GM12878 (cell line): ENCODE measurements at regions not wholly inside any gene's neighbourhood (a gene's known extent, or its start where the extent isn't known, plus 50 kb on each side); places are given as distances from the start of the nearest gene placed in this dataset.

Source experiments
- ATF2 ChIP-seq: IDR thresholded peaks from 2 replicates; pipeline ENCODE4 v1.6.1; 2012; ENCODE audit warnings: low read length, inconsistent platforms
- BHLHE40 ChIP-seq, 2 experiments: fragments of 450-650 bp in 1 of 2; IDR thresholded peaks; 2 replicates each; pipeline ENCODE4 v1.6.1; 2011 to 2017; ENCODE audit warnings: low read depth in 2 of 2, borderline replicate concordance in 1 of 2, improper control_type of control experiment in 1 of 2, low read length in 1 of 2, mild to moderate bottlenecking in 1 of 2
- CHD4 ChIP-seq: fragments of 200-600 bp; sonication (generic); IDR thresholded peaks from 2 replicates; pipeline ENCODE4 v1.6.1; 2016; ENCODE audit warnings: mild to moderate bottlenecking
- CTCF ChIP-seq, 3 experiments: IDR thresholded peaks in 2 of 3; conservative IDR thresholded peaks in 1 of 3; 2 replicates each; pipeline ENCODE4 v1.5.1; 2011; ENCODE audit warnings: low read depth in 3 of 3, low read length in 3 of 3, mild to moderate bottlenecking in 3 of 3, control low read depth in 2 of 3, moderate library complexity in 2 of 3, inconsistent platforms in 1 of 3, mixed read lengths in 1 of 3; ENCODE audit not compliant: control insufficient read depth in 2 of 3, insufficient read depth in 1 of 3; ENCODE audit errors: extremely low read depth in 1 of 3
- GABPA ChIP-seq: IDR thresholded peaks from 2 replicates; pipeline ENCODE4 v1.6.1; 2014; ENCODE audit warnings: antibody characterized with exemption, low read depth, mild to moderate bottlenecking, inconsistent platforms
- HDGF ChIP-seq: fragments of 450-650 bp; IDR thresholded peaks from 2 replicates; pipeline ENCODE4 v1.6.1; 2016; ENCODE audit warnings: antibody characterized with exemption
- MYC ChIP-seq: IDR thresholded peaks from 2 replicates; pipeline ENCODE4 v1.6.1; 2011; ENCODE audit warnings: mild to moderate bottlenecking, low read length, moderate library complexity, inconsistent platforms; ENCODE audit not compliant: insufficient read depth, insufficient replicate concordance, insufficient read length, severe bottlenecking
- NKRF ChIP-seq: fragments of 450-650 bp; conservative IDR thresholded peaks from 2 replicates; pipeline ENCODE4 v1.6.1; 2017; ENCODE audit warnings: mild to moderate bottlenecking, moderate library complexity
- POLR2AphosphoS5 ChIP-seq: IDR thresholded peaks from 2 replicates; pipeline ENCODE4 v1.6.1; 2011; ENCODE audit warnings: mild to moderate bottlenecking, low read length, inconsistent platforms
- RFX5 ChIP-seq: IDR thresholded peaks from 2 replicates; pipeline ENCODE4 v1.6.1; 2011; ENCODE audit warnings: low read depth, low read length, improper control_type of control experiment
- SRF ChIP-seq, 2 experiments: IDR thresholded peaks; 2 replicates each; pipeline ENCODE4 v1.6.1; 2011; ENCODE audit warnings: low read depth in 2 of 2, low read length in 2 of 2, mild to moderate bottlenecking in 1 of 2, moderate library complexity in 1 of 2
- YY1 ChIP-seq: IDR thresholded peaks from 2 replicates; pipeline ENCODE4 v1.6.1; 2011; ENCODE audit warnings: low read depth, mild to moderate bottlenecking, low read length
- ZBED1 ChIP-seq: IDR thresholded peaks from 2 replicates; pipeline ENCODE4 v1.6.1; 2016; ENCODE audit warnings: borderline replicate concordance
- ZBTB11 ChIP-seq: fragments of 450-650 bp; formaldehyde crosslinking; IDR thresholded peaks from 2 replicates; pipeline ENCODE4 v1.5.0; 2022; ENCODE audit warnings: mild to moderate bottlenecking, missing genetic modification characterization

- TF ChIP-seq NKRF (no peak), YY1 (no peak), MYC (no peak), CTCF (IDR thresholded peaks at IDR 0.05 in 2 of 3, conservative IDR thresholded peaks at IDR 0.05 in 1 of 3; ENCODE audit: control insufficient read depth in 2 of 3, extremely low read depth in 1 of 3, insufficient read depth in 1 of 3, low read depth in 3 of 3, low read length in 3 of 3) (no peak), GABPA (no peak), CHD4 (no peak), RFX5 (no peak), ZBED1 (no peak), ZBTB11 (CRISPR knock-in tag) (no peak), HDGF (no peak), BHLHE40 (IDR thresholded peaks at IDR 0.05; ENCODE audit: borderline replicate concordance in 1 of 2, low read depth in 2 of 2, low read length in 1 of 2) (no peak), ATF2 (no peak), SRF (IDR thresholded peaks at IDR 0.05; ENCODE audit: low read depth in 2 of 2, low read length in 2 of 2) (no peak), POLR2AphosphoS5 (no peak)
Measured at GRCh38 chr22:34855471-34855870, 210.5 kb upstream of the ISX start.
